GM13977 (cell line): ENCODE measurements at regions not wholly inside any gene's neighbourhood (a gene's known extent, or its start where the extent isn't known, plus 50 kb on each side); places are given as distances from the start of the nearest gene placed in this dataset.
"Not testable (repeated sequence)": the region's sequence is repeated elsewhere in the genome, so short reads cannot be mapped to it uniquely, and the experiment has no call there.

ENCODE experiments used
- DNase-seq: peaks from one replicate; pipeline ENCODE4 v3.0.0; 2012; ENCODE audit warnings: low spot score
- in situ Hi-C: fragments of 300-500 bp; cut with MboI; formaldehyde crosslinking; loops from one replicate; pipeline ENCODE4 v1.12.0; 2022; ENCODE audit warnings: low sequenced_read_pairs, low pct_unique_long_range_greater_than_20kb, mixed read lengths, inconsistent platforms; ENCODE audit not compliant: unreplicated experiment
- TF ChIP-seq, protein P1 (sequence below): IDR thresholded peaks from 2 replicates; pipeline ENCODE4 v1.5.1; 2012; ENCODE audit warnings: mild to moderate bottlenecking, control low read depth; ENCODE audit not compliant: insufficient read depth; ENCODE audit errors: extremely low read depth, missing control alignments

DNA sequence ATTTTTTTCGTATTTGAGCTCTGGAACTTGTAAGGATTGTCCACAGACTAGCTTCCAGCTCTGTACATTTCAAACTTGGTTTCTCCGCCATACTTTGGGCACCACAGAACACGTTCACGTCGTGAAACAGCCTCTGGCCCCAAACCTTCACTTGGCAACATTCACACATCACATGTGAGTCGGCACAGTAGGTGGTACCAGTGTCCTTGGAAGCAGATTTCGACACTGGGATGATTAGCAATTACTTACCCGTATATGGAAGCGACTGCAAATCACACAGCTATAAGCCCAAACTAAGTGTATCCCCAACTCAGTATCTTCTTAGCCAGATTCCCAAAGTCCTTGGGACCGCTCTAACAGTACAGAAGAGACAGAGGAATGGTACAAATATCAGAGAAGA lies 60.2 kb downstream of the MAFB start:
- in situ Hi-C loops, result no loop called here
- TF ChIP-seq, protein P1, sequence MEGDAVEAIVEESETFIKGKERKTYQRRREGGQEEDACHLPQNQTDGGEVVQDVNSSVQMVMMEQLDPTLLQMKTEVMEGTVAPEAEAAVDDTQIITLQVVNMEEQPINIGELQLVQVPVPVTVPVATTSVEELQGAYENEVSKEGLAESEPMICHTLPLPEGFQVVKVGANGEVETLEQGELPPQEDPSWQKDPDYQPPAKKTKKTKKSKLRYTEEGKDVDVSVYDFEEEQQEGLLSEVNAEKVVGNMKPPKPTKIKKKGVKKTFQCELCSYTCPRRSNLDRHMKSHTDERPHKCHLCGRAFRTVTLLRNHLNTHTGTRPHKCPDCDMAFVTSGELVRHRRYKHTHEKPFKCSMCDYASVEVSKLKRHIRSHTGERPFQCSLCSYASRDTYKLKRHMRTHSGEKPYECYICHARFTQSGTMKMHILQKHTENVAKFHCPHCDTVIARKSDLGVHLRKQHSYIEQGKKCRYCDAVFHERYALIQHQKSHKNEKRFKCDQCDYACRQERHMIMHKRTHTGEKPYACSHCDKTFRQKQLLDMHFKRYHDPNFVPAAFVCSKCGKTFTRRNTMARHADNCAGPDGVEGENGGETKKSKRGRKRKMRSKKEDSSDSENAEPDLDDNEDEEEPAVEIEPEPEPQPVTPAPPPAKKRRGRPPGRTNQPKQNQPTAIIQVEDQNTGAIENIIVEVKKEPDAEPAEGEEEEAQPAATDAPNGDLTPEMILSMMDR, result no peak
- DNase-seq, result no peak

DNA sequence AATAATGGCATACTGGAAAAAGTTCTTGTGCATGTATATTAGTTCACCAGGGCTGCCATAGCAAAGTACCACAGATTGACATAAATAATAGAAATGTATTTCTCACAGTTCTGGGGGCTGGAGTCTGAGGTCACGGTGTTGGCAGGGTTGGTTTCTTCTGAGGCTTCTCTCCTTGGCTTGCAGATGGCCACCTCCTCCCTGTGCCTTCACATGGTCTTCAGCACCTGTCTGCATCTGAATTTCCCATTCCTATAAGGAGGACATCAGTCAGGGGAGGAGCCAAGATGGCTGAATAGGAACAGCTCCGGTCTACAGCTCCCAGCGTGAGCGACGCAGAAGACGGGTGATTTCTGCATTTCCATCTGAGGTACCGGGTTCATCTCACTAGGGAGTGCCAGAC lies 70.0 kb downstream of the MAFB start:
- in situ Hi-C loops, DNase-seq: not testable (repeated sequence)

DNA sequence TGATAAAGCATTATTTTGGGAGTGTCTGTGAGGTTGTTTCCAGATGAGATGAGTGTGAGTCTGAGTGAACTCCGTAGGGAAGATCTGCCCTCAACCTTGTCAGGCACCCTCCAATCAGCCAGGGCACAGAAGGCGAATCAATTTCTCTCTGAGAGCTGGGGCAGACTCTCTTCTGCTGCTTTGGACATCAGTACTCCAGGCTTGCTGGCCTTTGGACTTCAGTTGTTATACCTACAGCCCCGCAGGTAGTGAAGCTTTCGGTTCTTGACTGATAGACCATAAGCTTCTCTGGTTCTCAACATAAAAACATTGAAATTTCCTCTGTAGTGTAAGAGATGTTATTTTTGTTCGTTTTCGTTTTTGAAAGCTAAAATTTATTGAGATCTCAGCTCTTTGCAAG lies 71.4 kb downstream of the MAFB start:
- in situ Hi-C loops, result no loop called here
- DNase-seq, result no peak
- TF ChIP-seq, protein P1, result no peak

DNA sequence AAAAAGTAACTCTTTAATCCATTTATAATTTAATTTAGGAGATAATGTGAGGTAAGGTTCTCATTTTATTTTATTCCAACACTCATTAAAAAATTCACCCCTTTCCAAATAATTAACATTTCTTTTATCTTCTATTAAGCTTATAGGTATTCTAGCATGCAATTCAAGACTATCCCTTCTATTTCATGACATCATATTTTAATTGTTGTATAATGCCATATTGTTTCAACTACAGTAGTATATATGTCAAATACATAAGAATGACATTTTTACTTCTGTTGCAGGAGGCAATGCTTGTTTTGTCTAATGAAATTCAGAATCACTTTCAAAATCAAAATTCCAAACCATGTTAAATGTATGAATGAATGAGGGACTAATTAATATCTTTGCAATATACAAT lies 76.2 kb downstream of the MAFB start:
- TF ChIP-seq, protein P1, result no peak
- in situ Hi-C loops, result no loop called here
- DNase-seq, result no peak

DNA sequence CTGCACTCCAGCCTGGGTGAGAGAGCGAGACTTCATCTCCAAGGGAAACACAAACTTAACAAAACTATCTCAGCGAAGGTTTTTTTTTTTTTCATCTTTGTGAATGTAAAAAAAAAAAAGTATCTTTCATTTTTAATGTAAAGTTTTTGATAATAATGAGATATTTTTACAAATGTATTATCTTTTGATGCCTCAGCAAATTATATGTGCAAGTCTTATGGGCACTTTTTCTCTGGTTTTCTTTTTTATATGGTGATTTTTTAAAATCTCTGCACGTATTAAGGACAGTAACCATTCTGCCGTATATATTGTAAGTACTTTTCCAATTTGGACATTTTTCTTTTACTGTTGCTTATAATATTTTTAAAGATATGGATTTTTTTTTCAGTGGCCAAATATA lies 76.8 kb downstream of the MAFB start:
- in situ Hi-C loops, result no loop called here
- TF ChIP-seq, protein P1, result no peak
- no peak for DNase-seq

DNA sequence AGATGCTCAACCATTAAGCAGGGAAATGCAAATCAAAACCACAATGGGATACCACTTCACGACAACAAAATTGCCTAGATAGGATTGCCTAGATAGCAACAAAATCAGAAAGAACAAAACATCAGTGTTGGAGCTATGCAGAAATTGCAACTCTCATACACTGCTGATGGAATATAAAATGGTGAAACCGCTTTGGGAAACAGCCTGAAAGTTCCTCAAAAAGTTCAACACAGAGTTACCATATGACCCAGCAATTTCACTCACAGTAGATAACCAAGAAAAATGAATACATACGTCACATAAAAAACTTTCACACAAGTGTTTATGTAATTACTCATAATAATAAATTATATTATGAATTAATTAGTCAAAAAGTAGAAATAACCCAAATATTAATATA lies 78.3 kb downstream of the MAFB start:
- in situ Hi-C loops, result no loop called here
- TF ChIP-seq, protein P1, result no peak
- no peak for DNase-seq

DNA sequence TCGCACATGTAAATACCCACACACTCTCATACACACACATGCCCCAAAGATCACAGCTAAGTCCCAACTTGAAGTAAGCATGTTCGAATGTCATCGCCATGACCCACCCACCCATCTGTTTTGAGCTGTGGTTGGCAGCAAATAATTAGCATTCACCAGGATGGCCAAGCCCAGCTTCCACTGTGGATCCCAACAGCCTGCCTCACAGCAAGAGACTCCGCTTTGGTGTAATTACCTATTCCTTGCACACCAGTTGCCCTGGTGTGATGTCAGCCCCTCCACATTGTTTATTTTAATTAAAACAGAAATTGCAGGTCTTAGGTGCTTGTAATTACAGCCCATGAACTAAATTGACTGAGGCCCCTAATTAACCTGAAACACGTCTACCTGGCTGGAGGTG lies 81.1 kb downstream of the MAFB start:
- TF ChIP-seq, protein P1, result no peak
- in situ Hi-C loops, result no loop called here
- DNase-seq, result no peak
